Right atrium auricular region (tissue), 2 donors: ENCODE measurements at regions not wholly inside any gene's neighbourhood (a gene's known extent, or its start where the extent isn't known, plus 50 kb on each side); places are given as distances from the start of the nearest gene placed in this dataset.

ENCODE experiments used
- DNase-seq: peaks from one replicate; pipeline ENCODE4 v3.0.0-alpha.2; 2019; ENCODE audit warnings: low spot score
- H3K27ac ChIP-seq, 2 donors: fragments of 200-600 bp; sonication (generic); 1 replicate in 1 of 2; 2 replicates in 1 of 2; pipeline ENCODE4 v1.5.1; 2016 to 2019
- H3K27me3 ChIP-seq, 2 donors: fragments of 200-600 bp; sonication (generic); one replicate each; pipeline versions ENCODE4 v1.5.1 to v1.6.0; 2017 to 2019
- H3K36me3 ChIP-seq: fragments of 200-600 bp; sonication (generic); one replicate; pipeline ENCODE4 v1.5.1; 2016
- H3K4me1 ChIP-seq, 2 donors: fragments of 200-600 bp; sonication (generic); one replicate each; pipeline versions ENCODE4 v1.5.1 to v1.6.0; 2017 to 2019
- H3K4me3 ChIP-seq, 2 donors: fragments of 200-600 bp; sonication (generic); 1 replicate in 1 of 2; 2 replicates in 1 of 2; pipeline ENCODE4 v1.5.1; 2017 to 2019; ENCODE audit warnings: mild to moderate bottlenecking in 1 of 2, moderate library complexity in 1 of 2
- H3K9me3 ChIP-seq, 2 donors: fragments of 200-600 bp; sonication (generic); one replicate each; pipeline ENCODE4 v1.5.1; 2019
- TF ChIP-seq, protein P1 (sequence below), 2 donors: fragments of 200-600 bp; sonication (generic); IDR thresholded peaks; one replicate each; pipeline ENCODE4 v1.5.1; 2019; ENCODE audit warnings: antibody characterized with exemption in 2 of 2

DNA sequence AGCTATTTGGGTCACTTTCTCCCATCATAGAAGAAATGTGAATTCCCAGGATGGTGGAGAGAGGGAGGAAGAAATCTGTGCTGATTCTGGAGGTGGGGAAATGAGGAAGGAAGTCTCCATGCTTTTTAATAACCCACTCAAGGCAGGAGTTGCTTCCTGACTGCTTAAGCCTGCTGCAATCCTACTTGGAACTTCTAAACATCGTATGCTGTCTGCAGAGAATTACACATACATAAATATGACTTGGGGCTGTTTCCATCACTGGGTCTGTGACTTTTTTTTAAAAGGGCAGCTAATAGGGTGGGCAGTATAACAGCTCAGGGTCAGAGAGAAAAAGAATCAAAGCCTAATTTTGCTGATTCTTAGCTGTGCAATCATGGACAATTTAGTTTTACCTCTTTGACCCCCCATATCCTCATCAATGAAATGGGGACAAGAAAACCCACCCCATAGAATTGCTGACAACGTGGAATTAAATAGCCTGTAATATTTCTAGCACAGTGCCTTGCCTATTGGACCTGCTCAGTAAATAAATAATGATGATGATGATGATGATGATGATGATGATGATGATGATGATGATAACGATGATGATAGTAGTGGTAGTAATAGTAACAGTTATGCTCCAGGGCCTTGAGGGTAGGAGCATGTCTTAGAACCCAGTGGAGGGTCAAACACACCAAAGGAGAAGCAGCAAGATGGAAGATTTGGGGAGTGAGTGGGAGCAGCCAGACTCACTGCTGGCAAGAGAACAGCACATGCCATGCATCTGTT, 166.7 kb upstream of the LRFN2 start:
- TF ChIP-seq, protein P1, sequence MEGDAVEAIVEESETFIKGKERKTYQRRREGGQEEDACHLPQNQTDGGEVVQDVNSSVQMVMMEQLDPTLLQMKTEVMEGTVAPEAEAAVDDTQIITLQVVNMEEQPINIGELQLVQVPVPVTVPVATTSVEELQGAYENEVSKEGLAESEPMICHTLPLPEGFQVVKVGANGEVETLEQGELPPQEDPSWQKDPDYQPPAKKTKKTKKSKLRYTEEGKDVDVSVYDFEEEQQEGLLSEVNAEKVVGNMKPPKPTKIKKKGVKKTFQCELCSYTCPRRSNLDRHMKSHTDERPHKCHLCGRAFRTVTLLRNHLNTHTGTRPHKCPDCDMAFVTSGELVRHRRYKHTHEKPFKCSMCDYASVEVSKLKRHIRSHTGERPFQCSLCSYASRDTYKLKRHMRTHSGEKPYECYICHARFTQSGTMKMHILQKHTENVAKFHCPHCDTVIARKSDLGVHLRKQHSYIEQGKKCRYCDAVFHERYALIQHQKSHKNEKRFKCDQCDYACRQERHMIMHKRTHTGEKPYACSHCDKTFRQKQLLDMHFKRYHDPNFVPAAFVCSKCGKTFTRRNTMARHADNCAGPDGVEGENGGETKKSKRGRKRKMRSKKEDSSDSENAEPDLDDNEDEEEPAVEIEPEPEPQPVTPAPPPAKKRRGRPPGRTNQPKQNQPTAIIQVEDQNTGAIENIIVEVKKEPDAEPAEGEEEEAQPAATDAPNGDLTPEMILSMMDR (IDR thresholded peaks at IDR 0.05): no peak
- no peak for DNase-seq
- H3K4me3 ChIP-seq: no peak overlapping the region

DNA sequence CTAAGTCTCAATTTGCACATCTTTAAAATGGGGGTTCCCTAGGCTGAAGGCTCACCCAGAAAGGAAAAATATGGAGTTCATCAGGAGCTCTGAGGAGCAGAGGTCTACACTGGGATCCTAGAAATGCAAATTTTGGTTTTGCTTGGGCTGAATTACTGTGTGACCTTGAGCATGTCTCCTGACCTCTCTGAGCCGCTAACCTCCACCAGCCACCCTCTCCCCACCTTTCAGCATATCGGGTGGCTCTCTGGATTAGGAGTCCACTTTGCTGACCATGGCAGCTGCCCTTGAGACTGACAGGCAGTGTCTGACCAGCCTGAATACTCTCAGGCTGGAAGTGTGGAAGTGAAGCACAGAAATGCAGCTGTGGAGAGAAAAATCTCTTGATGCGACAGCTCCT, 165.9 kb upstream of the LRFN2 start:
- H3K27me3 ChIP-seq: no peaks in the 10 kb centered on the region
- H3K4me3 ChIP-seq: no peak overlapping the region
- no peak overlapping the region for H3K27ac ChIP-seq
- H3K36me3 ChIP-seq: no peaks in the 10 kb centered on the region
- H3K4me1 ChIP-seq: no peaks in the 10 kb centered on the region
- no peaks in the 10 kb centered on the region for H3K9me3 ChIP-seq
- TF ChIP-seq, protein P1 (IDR thresholded peaks at IDR 0.05): no peak
- DNase-seq: no peak

More for the DNA sequence above, 166.7 kb upstream of the LRFN2 start:
- Histone ChIP-seq H3K4me1 (no peaks in the 10 kb centered on the region), H3K27ac (no peak overlapping the region), H3K36me3 (no peaks in the 10 kb centered on the region), H3K9me3 (no peaks in the 10 kb centered on the region), H3K27me3 (no peaks in the 10 kb centered on the region)

DNA sequence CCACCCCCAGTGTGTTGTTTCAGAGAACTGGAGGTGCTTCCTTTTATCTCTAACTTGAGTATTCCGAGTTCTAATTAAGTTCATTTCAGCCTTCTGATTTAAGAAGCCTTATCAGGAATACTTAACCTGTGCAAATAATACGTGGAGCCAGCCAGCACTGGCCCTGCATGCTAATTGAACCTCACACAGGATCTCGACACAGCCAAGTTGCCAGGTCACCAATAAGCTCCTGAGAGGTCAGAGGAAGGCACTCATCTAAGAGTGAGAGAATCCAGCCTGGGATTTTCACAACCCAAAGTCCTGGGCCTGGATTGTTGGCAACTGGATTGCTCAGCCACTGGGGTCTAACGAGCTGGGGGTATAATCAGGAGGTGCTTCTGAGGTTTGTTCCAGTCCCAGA, 157.7 kb upstream of the LRFN2 start:
- no peak for DNase-seq
- Histone ChIP-seq H3K9me3 (no peaks in the 10 kb centered on the region), H3K4me1 (no peaks in the 10 kb centered on the region), H3K27ac (no peak overlapping the region), H3K4me3 (no peak overlapping the region), H3K36me3 (no peaks in the 10 kb centered on the region), H3K27me3 (no peaks in the 10 kb centered on the region)
- TF ChIP-seq, protein P1 (IDR thresholded peaks at IDR 0.05): no peak

DNA sequence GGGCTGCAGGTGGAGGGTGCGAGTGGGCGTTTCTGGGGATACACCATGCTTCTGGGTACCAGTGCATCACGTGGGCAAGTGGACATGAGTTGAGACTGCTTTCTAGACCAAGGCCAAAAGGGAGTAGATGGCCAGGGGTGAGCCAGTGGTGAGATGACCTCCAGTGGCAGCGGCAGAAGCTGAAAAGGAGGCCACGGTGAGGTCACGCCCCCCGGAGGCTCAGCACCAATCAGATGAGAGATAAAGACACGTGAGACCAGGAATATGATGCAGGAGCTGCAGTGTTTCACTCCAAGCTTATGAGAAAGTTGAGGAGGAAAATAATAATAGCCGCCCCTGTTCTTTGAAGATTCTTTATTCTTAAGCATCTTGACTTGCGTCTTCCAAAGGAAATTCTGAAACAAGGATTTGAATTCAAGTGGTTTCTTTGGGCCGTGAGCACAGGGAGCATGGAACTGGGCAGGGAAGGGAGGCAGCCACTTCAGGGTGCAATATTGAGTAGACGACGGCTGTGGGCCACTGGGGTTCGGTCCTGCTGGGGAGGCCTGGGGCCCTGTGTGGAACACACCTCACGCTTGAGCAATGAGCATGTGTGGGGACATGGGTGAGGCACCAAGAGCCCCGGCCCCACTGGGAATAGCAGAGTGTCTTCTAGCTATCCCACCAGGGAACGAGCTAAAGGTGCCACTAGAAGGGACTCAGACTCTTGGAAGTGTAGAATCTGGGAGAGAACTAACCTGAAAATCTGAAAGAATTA, 156.7 kb upstream of the LRFN2 start:
- DNase-seq: no peak
- Histone ChIP-seq H3K27ac (no peak overlapping the region), H3K4me1 (no peaks in the 10 kb centered on the region), H3K4me3 (no peak overlapping the region), H3K27me3 (no peaks in the 10 kb centered on the region), H3K36me3 (no peaks in the 10 kb centered on the region), H3K9me3 (no peaks in the 10 kb centered on the region)
- TF ChIP-seq, protein P1 (IDR thresholded peaks at IDR 0.05): no peak

DNA sequence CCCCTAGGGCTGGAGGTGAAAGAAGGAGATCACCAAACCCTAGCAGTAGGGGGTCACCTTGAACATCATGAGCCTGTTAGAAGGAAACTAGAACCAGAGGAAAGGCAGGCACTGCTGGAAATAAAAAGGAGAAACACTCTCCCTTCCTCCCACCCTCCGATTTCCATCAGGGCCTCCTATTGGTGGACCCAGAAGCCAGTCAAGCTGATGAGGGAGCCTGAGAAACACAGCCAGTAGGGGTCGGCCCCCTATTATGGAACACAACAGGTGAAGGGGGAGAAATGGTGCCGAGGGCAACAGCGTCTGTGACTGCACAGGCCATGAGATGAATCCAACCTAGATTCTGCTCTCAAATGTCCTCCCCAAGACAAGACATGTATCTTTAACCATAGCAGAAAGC, 156.1 kb upstream of the LRFN2 start:
- Histone ChIP-seq H3K27ac (no peak overlapping the region), H3K27me3 (no peaks in the 10 kb centered on the region), H3K36me3 (no peaks in the 10 kb centered on the region), H3K4me1 (no peaks in the 10 kb centered on the region), H3K9me3 (no peaks in the 10 kb centered on the region), H3K4me3 (no peak overlapping the region)
- DNase-seq: no peak
- TF ChIP-seq, protein P1 (IDR thresholded peaks at IDR 0.05): no peak
